GM23248 (cell line): ENCODE measurements at regions not wholly inside any gene's neighbourhood (a gene's known extent, or its start where the extent isn't known, plus 50 kb on each side); places are given as distances from the start of the nearest gene placed in this dataset.

Experiments
- EZH2 ChIP-seq: fragments of 200-600 bp; sonication (generic); IDR thresholded peaks from 2 replicates; pipeline ENCODE4 v1.6.1; 2018; ENCODE audit warnings: antibody characterized with exemption, mild to moderate bottlenecking; ENCODE audit not compliant: insufficient read depth, poor library complexity, severe bottlenecking
- EZH2phosphoT487 ChIP-seq: fragments of 200-600 bp; sonication (generic); IDR thresholded peaks from 2 replicates; pipeline ENCODE4 v1.6.1; 2018; ENCODE audit warnings: antibody characterized with exemption, moderate library complexity, mild to moderate bottlenecking, low read depth; ENCODE audit not compliant: insufficient read depth

- no peak for TF ChIP-seq EZH2
- TF ChIP-seq EZH2phosphoT487, result no peak
These were observed 165.6 kb downstream of the SIPA1L2 start for GRCh38 chr1:232464325-232464724.
